GM19395 (cell line): ENCODE measurements at regions not wholly inside any gene's neighbourhood (a gene's known extent, or its start where the extent isn't known, plus 50 kb on each side); places are given as distances from the start of the nearest gene placed in this dataset.

Experiments used
- ATAC-seq: cut with Tn5 transposase; IDR thresholded peaks from one replicate; pipeline ENCODE4 v1.9.1; 2021; ENCODE audit warnings: mild to moderate bottlenecking, moderate library complexity; ENCODE audit not compliant: unreplicated experiment

DNA sequence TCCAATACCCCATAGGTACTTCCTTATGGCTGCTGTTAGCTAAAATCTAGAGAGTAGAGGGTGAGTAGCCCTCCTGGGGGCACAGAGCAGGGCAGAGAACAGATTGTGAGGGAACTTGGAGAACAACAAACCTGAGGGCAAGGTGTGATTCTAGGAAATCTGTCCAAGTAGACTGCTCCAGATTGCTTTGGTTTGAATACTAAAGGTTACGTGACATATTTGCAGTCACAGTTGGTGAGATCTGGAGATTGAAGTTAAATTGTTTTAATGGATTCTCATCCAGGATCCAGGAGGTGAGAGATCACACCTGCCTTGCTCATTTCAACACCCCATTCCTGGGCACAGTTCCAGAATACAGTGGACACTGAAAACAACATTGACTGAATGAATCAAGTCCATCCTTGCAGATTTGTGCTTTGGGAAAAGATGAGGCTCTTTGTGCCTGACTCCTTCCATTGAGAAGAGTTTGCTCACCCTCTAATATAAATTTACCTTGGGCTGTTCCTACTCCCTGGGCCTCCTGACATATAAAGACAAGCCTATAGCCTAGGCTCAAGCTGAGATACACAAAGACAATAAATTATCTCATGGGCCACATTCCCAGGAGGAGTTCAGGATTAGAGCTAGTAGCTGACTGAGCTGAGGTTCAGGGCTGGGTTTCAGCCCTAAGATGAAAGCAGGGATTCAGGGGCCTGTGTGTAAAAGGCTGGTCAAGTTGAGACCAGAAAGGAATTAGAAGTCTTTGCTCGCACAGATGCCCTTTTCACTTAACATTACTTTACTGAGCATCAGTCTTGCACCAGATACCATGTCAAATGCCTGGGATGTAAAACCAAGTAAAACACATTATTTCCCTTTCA, 400.9 kb upstream of the MCTP2 start:
- no peak for ATAC-seq

DNA sequence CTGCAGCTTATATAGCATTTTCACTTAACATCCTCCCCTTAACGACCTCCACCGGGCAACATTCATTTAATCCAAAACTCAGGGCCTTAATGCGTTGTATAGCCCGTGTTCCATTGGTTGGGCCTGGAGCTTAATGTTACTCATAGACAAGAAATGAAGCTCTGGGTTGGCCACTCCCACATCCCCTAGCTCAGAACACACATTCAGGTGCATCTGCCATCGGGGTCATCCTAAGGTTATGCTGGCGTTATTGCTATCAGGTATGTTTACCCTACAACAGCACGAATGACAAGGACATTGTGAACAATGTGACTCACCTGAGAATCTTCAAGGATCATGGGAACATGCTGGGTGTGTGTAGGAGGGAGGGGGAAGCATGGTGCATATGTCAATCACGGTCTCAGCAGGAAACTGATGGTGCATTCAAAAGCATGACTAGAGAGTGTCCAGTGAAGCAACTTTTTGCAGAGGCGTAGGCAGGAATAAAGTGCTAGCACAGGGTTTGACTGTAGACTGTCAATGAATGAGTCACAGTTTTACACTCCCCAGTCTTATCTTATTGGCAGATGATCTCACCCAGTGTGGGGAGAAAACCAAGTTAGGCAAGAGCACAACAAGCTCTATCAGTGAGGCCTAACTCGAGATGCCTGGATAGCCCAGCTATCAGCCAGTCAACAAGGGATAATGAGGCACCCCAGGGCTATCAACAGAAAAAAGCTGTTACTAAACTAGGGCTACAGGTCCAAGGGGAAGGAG, 402.1 kb upstream of the MCTP2 start:
- no peak for ATAC-seq

DNA sequence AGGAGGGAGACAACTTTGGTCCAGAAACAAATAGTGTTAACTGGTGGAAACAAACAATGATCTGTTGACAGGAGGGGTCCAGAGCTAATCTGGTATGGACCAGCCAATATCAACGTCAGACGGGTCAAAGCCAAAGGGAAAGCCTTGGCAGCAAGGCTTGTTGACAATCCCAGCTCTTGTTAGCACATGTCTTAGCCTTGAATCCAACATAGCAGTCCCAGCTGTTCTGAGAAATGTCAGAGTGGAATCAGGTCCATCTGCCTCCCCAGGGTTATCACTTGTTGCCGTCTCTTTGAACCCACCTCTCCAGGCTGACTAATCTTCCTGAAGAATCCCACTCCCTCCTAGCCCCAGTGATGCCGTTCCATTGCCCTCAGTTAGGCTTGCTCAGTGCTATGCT, 404.6 kb upstream of the MCTP2 start:
- ATAC-seq, result no peak

DNA sequence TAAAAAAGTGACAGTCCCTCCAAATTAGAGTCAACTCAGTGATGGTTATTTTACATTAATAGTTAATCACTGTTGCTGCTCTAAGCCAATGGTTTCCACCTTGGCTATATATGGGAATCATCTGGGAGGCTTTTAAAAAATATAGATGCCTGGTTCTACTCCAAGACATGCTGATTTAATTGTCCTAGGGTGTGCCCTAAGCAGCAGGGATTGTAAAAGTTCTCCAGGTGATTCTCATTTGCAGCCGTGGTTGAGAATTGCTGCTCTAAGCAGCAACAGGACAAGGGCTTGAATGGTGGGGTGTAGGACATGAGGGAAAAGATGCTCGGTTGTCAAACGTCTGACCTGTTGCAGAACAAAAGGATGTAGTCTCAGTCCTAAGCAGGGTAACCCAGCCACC, 405.1 kb upstream of the MCTP2 start:
- ATAC-seq, result no peak

DNA sequence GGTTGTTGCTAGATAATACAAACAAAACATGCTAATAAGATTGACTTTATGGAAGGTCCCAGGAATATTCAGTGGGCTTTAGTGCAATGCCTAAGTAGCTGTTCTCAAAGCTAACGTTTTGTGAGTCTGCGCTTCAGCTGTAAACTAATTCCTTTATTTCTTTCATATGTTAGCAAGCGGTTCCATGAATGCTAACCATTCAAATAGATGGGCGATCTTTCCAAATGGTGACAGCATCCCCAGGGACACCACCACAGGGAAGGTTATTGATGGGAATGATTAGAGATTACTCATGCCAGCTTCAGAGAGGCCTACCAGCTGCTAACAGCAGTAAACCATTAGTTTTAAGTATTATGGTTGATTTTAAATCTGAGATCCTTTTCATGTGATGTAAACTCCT, 405.7 kb upstream of the MCTP2 start:
- no peak for ATAC-seq

DNA sequence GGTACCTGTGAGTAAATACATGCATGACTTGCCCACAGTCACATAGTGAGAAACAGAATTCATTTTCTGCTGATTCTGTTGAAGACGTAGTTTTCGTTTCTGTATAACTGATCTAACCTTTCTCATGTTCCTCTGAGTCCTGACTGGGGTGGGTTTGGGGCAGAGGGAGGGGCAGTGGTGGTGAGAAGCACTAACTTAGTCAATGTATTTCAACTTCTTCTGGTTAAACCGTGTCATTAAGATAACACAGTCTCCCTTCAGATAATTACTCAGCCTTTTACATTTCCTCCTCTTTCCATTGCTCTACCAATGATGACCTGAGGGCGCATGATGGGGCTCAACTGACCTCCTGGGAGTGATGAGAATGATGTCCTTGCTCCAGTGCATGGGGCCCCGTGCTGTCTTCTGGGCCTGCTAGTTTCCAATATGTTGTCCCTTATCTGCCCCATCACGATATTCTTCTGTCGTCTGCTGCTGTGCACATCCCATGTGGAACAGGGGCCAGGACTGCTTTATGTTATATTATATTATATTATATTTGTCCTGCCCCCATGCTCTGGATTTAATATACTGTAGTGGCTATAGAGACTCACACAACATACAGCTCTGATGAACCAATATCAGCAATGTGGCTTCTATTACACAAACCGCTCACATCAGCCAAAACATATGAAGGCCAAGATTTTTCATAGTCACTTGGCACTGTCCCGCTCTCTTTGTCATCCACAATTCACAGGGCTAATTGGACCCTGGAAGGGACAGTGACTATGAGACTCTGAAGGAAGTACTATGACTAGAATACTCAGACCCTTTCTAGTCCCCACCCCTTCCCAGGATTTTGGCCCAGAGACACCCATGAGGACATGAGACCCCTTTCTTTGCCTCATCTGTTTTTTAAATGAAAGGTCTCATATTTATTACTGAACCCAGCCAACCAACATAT, 407.1 kb upstream of the MCTP2 start:
- ATAC-seq, result no peak

DNA sequence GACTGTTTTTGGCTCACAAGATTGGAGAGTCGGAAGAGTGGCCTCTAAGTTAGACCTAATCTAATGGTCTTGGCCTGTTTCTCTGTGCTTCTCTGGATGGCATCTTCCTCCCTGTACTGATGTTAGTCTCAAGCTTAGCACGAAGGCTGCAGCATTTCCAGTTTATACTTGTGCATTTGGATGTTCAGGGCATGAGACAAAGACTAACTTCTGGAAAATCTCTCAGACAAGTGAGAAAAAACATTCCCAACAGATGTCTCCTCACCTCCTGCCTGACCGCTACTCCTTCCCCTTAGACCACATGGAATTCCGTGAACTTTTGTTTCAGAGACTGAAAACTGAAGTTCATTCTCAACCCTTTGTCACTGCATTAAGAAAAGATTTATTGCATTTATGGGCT, 410.8 kb upstream of the MCTP2 start:
- no peak for ATAC-seq

DNA sequence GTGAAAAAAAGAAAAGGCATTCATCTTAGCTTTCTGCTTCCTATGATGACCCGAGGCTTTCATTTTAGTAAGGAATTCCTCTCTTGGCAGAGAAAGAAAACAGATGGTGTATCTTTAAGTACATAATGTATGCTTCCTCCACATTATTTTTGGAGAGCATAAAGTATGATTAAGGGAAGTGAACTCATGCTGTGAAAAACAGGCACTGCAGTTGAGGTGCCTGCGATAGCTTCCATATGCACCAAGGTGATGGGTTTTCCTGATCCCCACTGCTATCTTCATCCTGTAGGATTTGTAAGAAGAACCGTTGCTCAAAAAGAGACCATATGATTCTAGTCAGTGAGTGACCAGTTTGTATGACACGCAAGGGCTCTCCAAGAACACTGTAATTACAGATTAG, 411.5 kb upstream of the MCTP2 start:
- ATAC-seq, result no peak

DNA sequence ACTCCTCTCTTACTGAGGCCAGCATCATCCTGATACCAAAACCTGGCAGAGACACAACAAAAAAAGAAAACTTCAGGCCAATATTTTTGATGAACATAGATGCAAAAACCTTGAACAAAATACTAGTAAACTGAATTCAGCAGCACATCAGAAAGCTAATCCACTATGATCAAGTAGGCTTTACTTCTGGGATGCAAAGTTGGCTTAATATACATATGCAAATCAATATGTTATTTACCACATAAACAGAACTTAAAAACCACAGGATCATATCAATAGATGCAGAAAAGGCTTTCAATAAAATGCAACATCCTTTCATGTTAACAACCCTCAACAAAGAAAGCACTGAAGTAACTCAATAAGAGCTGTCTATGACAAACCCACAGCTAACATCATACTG, 414.5 kb upstream of the MCTP2 start:
- no peak for ATAC-seq

DNA sequence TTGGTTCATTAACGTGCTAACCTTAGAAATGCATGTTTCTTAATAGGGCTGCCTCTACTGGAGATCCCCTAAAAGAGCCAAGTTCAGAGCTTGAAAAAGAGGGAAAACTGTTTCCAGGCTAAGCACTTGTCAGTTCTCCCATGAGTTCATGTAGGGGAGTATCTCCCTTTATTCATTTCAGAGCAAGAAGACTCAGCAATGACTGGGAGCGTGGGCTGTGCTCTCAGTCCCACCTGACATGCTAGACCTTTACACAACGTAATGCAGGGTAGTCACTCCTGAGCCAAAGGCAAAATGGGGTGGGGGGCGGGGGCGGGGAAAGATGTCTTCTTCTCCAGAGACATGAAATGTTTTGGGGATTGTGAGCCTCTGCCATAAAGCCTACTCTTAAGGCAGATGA, 420.1 kb upstream of the MCTP2 start:
- ATAC-seq, result no peak

DNA sequence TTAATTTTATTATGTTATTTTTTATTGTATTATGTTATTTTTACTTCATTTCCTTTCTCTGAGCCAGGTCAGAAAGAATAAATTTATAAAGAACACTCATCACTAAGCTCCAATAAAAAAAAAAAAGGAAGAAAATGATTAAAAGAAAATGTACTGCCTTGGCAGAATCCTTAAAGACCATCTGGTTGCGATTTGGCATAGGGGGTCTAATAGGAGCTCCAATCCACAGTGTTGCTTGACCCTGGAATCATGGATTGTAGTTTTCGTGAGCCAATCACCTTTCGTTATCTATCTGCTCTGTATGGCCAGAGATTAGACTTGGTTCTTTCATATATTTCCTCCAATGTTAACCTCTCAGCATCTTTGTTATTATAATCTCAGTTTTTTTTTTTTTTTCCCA, 421.8 kb upstream of the MCTP2 start:
- ATAC-seq, result no peak

DNA sequence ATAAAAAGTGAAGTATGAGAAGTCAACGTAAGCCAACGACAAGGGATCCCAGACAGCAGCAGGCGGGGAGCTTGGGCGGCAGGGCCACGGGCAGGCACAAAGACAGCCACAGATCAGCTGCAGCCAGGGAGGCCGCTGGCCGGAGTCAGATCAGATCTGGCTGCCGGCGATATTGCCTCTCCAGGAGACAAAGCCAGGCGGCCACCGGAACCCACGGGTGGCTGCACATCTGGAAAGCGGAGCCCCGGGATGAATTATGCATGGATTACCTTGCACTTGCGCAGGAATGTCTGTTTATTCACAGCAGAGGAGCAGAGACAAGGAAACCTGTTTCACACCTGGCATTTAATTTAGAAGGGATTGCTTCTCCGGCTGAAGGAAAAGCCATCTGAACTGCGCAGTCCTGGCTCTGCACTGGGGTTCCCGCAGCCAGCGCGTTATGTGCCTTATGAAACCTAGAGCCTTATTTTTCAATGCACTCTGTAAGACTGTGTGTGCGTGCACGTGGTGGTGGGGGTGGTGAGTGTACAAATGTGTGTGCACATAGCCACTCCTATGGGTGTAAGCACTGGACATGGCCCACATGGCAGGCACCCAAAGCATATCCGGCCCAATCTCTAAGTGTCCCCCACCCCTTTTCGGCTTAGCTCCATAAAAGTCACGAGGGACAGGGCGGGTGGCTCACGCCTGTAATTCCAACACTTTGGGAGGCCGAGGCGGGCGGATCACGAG, 427.8 kb upstream of the MCTP2 start:
- no peak for ATAC-seq

DNA sequence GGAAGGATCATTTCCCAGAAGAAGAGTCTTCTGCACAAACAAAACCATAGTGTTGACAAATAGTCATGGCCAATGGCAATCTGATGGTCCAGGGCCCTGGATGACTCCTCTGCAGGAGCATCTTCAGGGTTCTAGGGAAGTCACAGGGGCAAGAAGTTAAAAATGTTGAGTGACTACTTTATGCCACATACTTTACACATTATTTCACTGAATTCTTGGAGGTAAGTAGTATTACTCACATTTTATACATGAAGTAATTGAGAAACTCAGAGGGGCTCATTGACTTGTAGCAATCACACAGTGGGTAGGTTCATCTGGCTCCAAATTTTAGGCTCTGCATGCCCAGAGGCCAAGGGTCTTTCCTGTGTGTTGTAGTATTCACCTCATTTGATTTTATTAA, 430.2 kb upstream of the MCTP2 start:
- ATAC-seq, result no peak

DNA sequence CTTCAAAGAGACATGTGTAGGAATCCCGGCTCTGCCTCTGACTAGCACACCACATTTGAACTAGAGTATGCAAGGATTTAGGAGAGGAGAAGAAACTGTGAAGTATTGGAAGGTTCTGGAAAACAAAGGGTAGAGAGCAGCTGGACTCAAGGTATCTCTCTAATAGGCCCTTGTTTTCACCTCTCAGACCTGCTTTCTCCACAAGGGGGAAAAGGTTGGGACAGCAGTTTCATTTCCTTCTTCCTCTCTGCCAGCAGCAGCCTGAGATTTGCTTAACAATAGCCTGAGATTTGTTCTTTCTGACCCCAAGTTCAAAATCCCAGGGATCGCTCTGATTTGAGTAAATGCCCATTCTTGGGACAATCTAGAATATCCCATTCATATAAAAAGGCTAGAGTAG, 430.6 kb upstream of the MCTP2 start:
- no peak for ATAC-seq

DNA sequence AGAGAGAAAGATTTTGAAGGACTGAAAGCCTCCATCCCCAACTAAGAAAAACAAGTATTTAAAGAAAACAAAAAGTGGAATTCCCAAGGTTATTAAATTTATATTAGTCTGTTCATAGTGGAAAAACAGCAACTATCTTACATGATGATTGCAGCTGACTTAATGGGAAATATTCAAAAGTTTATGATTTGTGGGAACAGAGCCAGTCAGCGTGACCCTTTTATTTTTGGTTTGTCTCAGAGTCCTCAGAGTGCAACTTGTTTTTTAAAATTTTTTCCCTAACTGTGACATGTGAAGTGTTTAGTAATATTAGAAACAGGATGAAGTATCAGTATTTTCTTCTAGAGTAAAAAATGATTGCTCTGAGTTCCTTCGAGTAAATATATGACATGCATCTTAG, 441.9 kb upstream of the MCTP2 start:
- ATAC-seq, result no peak

DNA sequence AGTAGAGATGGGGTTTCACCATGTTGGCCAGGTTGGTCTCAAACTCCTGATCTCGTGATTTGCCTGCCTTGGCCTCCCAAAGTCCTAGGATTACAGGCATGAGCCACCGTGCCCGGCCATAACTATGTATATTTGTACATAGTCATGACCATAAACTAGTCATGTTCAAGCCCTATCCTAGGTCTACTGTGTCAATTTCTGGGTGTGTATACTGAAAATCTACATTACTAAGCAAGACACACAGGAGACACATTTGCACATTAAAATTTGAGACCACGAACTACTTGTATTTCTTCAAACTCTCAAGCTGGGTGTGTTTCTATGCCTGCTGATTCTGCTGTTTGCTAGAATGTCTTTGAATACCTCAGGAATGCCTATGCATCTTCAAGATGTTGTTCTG, 451.3 kb upstream of the MCTP2 start:
- no peak for ATAC-seq

DNA sequence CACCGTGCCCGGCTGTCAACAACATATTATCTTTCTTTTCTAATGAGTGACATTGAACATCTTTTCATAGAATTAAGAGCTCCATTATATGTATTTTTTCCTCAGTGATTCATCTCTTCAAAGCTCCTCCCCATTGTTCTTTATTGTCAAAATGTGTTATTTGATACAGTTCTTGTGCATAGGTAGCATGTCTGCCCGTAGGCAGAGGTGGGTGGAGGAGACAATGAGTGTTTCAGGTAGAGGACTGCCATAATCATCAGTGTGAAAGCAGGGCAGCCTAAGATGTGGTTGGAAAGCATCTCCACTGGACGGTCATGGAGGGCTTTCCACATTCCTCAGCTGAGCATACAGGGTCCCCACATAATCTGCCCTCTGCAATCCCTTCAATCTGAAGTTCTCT, 452.0 kb upstream of the MCTP2 start:
- ATAC-seq, result no peak

DNA sequence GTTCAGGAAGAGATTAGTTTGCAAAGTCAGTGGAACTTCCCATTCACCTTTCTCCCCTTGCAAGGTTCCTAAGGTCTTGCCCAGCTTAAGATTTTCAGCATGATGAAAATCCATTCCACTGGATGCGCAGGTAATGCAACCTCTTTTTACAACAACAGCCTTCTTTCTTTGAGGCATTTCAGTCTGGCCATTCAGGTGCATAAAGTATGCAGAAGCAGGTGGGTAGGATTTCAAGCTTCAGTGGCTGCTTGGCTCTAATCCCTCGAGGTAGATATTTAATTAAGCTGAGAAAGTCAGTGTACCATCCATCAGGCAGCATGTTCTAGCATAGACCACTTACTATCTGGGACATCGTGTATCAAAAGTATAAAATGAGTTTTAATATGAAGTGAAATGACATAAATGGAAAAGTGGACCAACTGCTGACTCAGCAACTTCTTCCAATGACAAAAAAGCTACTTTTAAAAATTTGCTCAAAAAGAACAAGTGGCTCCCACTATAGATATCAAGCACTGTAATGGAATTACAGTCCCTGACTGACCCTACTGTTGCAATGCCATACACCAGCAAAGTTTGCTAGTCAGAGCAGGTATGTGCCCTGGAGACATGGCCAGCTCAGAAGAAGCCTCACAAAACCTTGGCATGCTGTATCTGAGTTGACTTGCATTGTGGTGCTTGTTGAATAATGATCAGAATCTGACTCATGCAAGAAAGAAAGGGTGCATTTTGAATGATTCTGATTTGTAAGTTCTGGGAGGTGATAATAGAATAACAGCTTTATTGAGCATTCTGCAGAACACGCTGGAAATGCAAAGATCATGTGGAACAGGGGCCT, 459.9 kb upstream of the MCTP2 start:
- no peak for ATAC-seq

DNA sequence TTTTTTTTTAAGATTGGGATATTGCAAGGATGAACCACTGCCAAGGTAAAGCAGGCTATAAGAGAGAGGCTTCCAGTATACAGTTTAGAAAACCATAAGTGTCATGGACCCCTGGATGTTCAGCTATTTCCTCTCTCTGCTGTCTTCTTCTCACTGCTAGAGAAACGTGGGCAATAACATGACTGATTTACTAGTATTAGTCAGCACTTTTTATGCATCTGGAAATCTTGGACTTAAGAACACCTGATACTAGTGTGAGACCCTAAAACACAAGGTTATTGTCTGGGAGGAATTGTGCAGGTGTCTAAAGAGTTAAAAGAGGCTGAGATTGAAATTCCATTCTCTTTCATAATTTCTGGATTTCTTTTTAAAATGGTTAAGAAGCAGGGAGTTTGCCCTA, 460.6 kb upstream of the MCTP2 start:
- no peak for ATAC-seq

DNA sequence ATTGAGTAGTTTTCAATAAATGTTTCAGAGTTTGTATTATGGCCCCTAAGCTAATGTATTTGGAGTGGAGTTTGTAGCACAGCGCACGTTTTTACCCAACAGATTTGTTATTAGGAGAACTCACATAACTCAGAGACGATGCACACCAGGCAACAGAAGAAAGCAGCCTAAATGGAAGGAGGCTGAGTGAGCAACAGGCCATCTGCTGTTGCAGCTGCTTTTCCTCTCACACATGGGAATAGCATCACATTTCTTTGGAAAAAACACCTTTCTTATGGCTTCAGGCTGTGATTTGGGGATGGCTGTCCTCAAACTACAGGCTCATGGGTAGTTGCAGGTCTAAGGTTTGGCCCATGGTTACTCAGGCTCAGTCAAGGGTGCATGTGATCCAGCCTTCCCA, 469.3 kb upstream of the MCTP2 start:
- ATAC-seq, result no peak
